IPS-15b (cell line): ENCODE measurements at regions not wholly inside any gene's neighbourhood (a gene's known extent, or its start where the extent isn't known, plus 50 kb on each side); places are given as distances from the start of the nearest gene placed in this dataset.

ENCODE experiments used
- H3K27me3 ChIP-seq: one replicate; pipeline ENCODE4 v1.6.1; 2013; ENCODE audit warnings: low read length; ENCODE audit not compliant: control insufficient read depth, insufficient read depth
- H3K36me3 ChIP-seq: one replicate; pipeline ENCODE4 v1.6.1; 2013; ENCODE audit warnings: low read length; ENCODE audit not compliant: control insufficient read depth, insufficient read depth
- H3K4me1 ChIP-seq: one replicate; pipeline ENCODE4 v1.6.1; 2013; ENCODE audit warnings: mild to moderate bottlenecking, low read length; ENCODE audit not compliant: control insufficient read depth, insufficient read depth
- H3K4me3 ChIP-seq: one replicate; pipeline ENCODE4 v1.5.1; 2013; ENCODE audit warnings: low read depth, low read length
- H3K9ac ChIP-seq: one replicate; pipeline ENCODE4 v1.6.1; 2013; ENCODE audit warnings: low read depth, mild to moderate bottlenecking, low read length
- H3K9me3 ChIP-seq: one replicate; pipeline ENCODE4 v1.6.1; 2013; ENCODE audit warnings: mild to moderate bottlenecking, low read length; ENCODE audit not compliant: control insufficient read depth, insufficient read depth

- H3K9ac ChIP-seq: no peak overlapping the region
- no peaks in the 10 kb centered on the region for H3K9me3 ChIP-seq
- no peaks in the 10 kb centered on the region for H3K4me1 ChIP-seq
- H3K27me3 ChIP-seq: no peaks in the 10 kb centered on the region
- H3K4me3 ChIP-seq: no peak overlapping the region
- H3K36me3 ChIP-seq: no peaks in the 10 kb centered on the region
Measured at GRCh38 chr7:382043-382400, 92.1 kb downstream of the FOXL3 start.

DNA sequence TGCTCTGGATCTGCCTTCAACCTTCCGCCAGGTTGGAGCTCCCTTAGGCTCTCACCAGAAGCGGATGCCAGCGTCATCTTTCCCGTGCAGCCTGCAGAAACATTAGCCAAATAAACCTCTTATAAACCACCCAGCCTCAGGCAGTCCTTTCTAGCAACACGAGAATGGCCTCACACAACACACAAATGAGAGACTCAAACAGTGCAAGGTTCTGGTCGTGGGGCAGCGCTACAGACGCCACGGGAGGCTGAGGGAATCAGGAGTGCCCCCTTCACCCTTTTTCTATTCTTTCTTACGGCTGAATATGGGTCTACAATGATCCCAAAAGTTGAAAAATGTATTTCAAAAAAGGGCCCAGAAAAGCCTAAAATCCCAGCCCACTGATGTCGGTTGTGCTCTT, 96.4 kb downstream of the FOXL3 start:
- H3K4me1 ChIP-seq: no peaks in the 10 kb centered on the region
- no peak overlapping the region for H3K4me3 ChIP-seq
- H3K36me3 ChIP-seq: no peaks in the 10 kb centered on the region
- no peaks in the 10 kb centered on the region for H3K9me3 ChIP-seq
- H3K27me3 ChIP-seq: no peaks in the 10 kb centered on the region
- no peak overlapping the region for H3K9ac ChIP-seq

DNA sequence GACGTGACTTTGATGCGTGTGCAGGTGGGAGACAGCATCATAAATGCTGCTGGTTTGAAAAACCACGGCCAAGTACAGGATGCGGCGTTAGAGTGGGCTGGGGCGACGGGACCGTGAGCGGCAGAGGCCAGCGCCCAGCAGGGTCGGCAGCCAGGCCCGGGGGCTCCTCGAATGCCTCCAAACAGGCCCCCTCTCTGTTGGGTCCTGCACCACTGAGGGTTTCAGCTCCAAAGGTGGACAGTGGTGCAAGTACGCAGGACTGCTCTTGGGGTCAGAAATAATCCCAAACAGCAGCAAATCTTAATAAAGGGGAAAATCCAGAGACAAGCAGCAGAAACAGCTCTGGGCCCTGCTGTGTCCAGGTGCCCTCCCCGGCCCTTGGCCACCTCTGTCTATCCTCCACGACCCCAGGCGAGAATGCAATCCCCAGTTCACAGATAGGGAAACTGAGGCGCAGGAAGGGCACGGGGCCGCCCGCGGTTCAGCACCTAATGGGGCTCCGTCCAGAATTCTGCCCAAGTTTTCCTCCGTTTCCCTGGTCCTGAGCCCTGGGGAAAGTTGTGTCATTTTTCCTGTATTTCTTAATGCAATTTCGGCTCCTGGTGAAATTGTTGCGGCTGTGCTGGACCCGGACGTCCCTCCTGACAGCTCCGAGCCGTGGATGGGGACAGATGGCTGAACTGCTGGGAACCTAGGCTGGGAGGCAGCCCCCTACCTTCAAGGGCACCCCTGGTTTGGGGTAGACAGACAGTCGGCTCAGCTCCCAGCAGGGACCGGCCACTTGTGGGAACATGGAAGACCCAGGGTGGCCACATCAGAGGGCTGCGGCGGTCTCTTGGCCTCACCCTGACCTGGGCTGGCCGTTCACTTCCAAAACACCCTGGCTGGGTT, 97.4 kb downstream of the FOXL3 start:
- H3K4me3 ChIP-seq: no peak overlapping the region
- no peak overlapping the region for H3K9ac ChIP-seq
- H3K9me3 ChIP-seq: no peaks in the 10 kb centered on the region
- no peaks in the 10 kb centered on the region for H3K36me3 ChIP-seq
- H3K4me1 ChIP-seq: no peaks in the 10 kb centered on the region
- no peaks in the 10 kb centered on the region for H3K27me3 ChIP-seq

DNA sequence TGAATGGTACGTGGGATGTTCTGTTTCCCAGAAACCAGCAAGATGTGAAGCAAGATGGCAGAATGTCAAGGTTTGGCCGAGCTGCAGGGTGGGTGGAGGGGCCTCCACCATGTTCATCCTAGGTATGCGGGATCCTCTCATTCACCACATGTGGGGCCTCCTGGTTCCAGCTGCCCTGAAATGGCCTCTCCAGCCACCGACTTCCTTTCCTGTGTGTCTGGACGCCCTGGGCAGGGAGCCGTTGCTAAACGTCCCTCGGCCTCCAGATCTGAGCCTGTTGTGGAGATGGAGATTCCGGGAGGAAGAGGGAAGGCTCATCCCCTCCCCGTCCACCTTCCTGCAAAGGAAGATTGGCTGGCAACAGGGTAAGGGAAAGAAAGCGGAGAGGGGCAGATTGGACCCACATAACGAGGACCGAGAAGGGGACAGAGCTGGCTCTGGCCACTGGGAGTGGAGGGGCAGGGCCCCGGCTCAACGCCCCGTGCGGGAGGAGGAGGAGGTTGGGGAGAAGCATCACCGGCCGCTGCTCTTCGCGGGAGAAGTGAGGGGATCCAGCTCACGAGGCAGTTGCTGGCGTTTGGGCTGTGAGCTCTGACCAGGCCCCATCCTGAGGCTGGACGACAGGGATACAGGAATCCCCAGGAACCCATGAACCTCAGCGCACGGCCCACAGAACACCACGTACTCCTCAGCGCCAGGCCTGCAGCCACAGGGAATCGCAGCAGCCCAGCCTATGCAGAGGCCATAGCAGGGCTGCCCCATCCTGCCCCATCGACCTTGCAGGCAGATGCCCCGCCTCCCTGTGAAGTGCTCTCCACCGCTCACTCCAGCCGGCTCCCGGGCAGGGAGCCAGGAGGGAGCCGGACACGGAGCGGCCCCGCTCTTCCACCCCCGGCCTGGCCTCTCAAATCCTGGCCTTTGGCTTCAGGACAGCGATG, 98.3 kb downstream of the FOXL3 start:
- Histone ChIP-seq H3K27me3 (no peaks in the 10 kb centered on the region), H3K4me3 (no peak overlapping the region), H3K9me3 (no peaks in the 10 kb centered on the region), H3K4me1 (no peaks in the 10 kb centered on the region), H3K36me3 (no peaks in the 10 kb centered on the region), H3K9ac (no peak overlapping the region)

DNA sequence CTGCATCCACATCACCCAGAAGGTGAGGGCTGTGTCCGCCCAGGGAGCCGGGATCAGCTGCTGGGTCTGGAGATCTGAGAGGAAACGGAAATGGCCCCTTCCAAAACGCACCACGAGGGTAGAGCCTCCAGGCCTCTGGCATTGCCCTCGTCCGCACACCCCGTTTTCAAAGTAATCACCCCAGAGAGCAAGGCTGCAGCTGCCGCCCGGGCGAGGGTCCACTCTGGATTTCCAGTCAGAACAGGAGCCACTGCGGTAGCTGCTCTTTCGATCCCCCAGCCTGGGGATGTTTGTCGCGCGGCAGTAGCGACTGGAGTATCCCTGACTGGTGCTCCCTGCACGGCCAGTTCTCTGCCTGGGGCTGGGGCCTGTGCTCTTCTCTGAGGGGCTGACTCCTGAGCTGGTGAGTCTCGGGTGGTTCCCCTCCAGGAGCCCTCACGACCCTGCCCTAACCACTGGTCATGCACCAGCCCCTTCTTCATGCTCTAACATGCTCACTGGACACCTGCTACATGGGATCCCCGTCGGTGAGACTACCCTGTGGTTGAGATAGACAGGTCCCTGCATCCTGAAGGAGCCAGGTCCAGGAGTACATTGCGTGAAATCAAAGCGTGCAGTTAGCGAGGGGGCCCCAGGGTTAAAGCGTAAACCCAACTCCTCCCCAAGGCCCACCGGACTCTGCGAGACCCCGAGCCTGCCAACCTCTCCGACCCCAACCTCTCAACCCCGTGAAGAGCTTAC, 99.2 kb downstream of the FOXL3 start:
- Histone ChIP-seq H3K9ac (no peak overlapping the region), H3K4me3 (no peak overlapping the region), H3K4me1 (no peaks in the 10 kb centered on the region), H3K27me3 (no peaks in the 10 kb centered on the region), H3K9me3 (no peaks in the 10 kb centered on the region), H3K36me3 (no peaks in the 10 kb centered on the region)

- H3K9me3 ChIP-seq: no peaks in the 10 kb centered on the region
- H3K36me3 ChIP-seq: no peaks in the 10 kb centered on the region
- H3K4me3 ChIP-seq: no peak overlapping the region
- H3K9ac ChIP-seq: no peak overlapping the region
- H3K4me1 ChIP-seq: no peaks in the 10 kb centered on the region
- H3K27me3 ChIP-seq: no peaks in the 10 kb centered on the region
Measured at GRCh38 chr7:389911-390601, 100.1 kb downstream of the FOXL3 start.

- H3K4me3 ChIP-seq: no peak overlapping the region
- no peak overlapping the region for H3K9ac ChIP-seq
- H3K36me3 ChIP-seq: no peaks in the 10 kb centered on the region
- H3K9me3 ChIP-seq: no peaks in the 10 kb centered on the region
- H3K4me1 ChIP-seq: no peaks in the 10 kb centered on the region
- no peaks in the 10 kb centered on the region for H3K27me3 ChIP-seq
Measured at GRCh38 chr7:390761-391410, 100.9 kb downstream of the FOXL3 start.

DNA sequence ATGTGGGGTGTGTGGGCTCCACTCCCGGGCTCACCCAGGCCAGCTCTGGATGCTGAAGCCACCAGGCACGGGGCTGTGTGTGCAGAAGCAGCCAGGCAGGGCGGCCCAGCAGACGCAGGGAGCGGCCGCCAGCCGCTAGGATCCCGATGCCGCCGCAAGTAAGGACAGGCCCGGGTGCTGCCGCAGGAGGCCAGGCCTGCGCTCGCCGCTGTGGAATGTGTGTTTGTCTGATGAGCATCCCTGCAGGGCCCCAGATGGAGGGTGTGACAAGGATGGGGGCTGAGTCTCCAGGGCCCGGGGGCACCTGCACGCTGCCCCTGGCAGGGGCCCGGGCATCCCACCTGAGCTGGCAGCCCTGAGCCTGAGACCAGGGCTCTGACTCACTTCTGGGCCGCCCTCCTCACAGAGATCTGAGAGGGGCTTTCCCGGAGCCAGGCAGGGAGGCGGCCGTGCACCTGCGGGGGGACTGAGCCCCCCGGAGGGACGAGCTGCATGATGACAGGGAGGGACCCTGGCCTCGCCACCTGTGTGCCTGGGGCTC, 101.5 kb downstream of the FOXL3 start:
- Histone ChIP-seq H3K9me3 (no peaks in the 10 kb centered on the region), H3K9ac (no peak overlapping the region), H3K36me3 (no peaks in the 10 kb centered on the region), H3K27me3 (no peaks in the 10 kb centered on the region), H3K4me1 (no peaks in the 10 kb centered on the region), H3K4me3 (no peak overlapping the region)

DNA sequence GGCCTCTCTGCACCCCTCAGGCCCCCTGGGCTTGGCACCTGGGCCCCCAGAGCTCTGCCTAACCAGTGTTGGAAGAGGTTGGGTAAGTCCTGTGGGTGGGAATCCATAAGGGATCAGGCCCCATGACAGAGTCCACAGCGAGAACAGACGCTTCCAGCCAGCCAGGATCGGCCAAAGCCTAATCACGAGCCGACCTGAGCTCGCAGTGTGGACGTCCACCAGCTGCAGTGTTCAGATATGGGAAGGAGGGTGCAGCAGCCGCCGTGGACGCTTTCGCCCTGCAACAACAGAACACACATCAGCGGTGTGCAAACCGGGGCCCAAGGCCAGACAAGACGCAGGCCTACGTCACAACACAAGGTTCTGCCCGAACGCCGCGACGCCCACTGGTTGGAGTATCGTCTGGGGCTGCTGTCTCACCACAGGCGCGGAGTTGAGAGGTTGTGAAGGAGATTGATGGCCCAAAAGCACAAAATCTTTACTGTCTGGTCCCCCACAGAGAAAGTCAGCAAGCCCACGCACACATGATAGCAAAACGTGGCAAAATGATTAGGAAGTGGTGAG, 102.1 kb downstream of the FOXL3 start:
- Histone ChIP-seq H3K9me3 (no peaks in the 10 kb centered on the region), H3K4me1 (no peaks in the 10 kb centered on the region), H3K4me3 (no peak overlapping the region), H3K9ac (no peak overlapping the region), H3K36me3 (no peaks in the 10 kb centered on the region), H3K27me3 (no peaks in the 10 kb centered on the region)

GRCh38 chr7:392822-393221, 102.9 kb downstream of the FOXL3 start:
- no peak overlapping the region for H3K9ac ChIP-seq
- H3K4me1 ChIP-seq: no peaks in the 10 kb centered on the region
- H3K27me3 ChIP-seq: no peaks in the 10 kb centered on the region
- H3K9me3 ChIP-seq: no peaks in the 10 kb centered on the region
- H3K36me3 ChIP-seq: no peaks in the 10 kb centered on the region
- H3K4me3 ChIP-seq: no peak overlapping the region
